SK-N-SH (cell line): ENCODE measurements at regions not wholly inside any gene's neighbourhood (a gene's known extent, or its start where the extent isn't known, plus 50 kb on each side); places are given as distances from the start of the nearest gene placed in this dataset.

Experiments used
- CTCF ChIA-PET: fragments of 300-600, 350-600 bp; formaldehyde crosslinking; extraction: SDS; loops from one replicate; lab custom pipeline; 2021; lab: Yijun Ruan, JAX
- POLR2A ChIA-PET: fragments of 350-600 bp; sonication (Branson Sonifier 250); formaldehyde crosslinking; extraction: SDS; loops from one replicate; lab custom pipeline; 2020; ENCODE audit warnings: antibody characterized with exemption, inconsistent platforms; lab: Yijun Ruan, JAX
- DNase-seq: peaks from one replicate; pipeline ENCODE4 v3.0.0; 2012
- H2AFZ ChIP-seq: fragments of 200-600 bp; sonication (generic); 2 replicates; pipeline ENCODE4 v1.8.1; 2016; ENCODE audit warnings: antibody characterized with exemption, mild to moderate bottlenecking, low read depth
- H3F3A ChIP-seq: fragments of 200-600 bp; sonication (generic); replicated peaks from 2 replicates; pipeline ENCODE3; 2016; ENCODE audit warnings: antibody characterized with exemption, mild to moderate bottlenecking; ENCODE audit not compliant: insufficient read depth
- H3K27ac ChIP-seq, 2 experiments: fragments of 200-500 bp in 1 of 2; fragments of 200-600 bp in 1 of 2; sonication (Bioruptor generic) in 1 of 2; sonication (generic), shearing (Covaris generic) in 1 of 2; 2 replicates each; pipeline versions ENCODE4 v1.5.1 to v1.6.1; 2014 to 2016; ENCODE audit warnings: low read depth in 2 of 2, inconsistent platforms in 1 of 2, low read length in 1 of 2, mild to moderate bottlenecking in 1 of 2, mixed read lengths in 1 of 2
- H3K27me3 ChIP-seq: fragments of 200-600 bp; sonication (generic), shearing (Covaris generic); 2 replicates; pipeline ENCODE4 v1.6.1; 2016; ENCODE audit warnings: mixed run types; ENCODE audit not compliant: insufficient read depth
- H3K36me3 ChIP-seq, 2 experiments: fragments of 200-500 bp in 1 of 2; fragments of 200-600 bp in 1 of 2; sonication (Bioruptor generic) in 1 of 2; sonication (generic) in 1 of 2; replicated peaks in 1 of 2; 2 replicates each; pipeline versions ENCODE3 to v1.5.1; 2014 to 2016; ENCODE audit warnings: low read length in 1 of 2, mild to moderate bottlenecking in 1 of 2; ENCODE audit not compliant: insufficient read depth in 2 of 2, control insufficient read depth in 1 of 2
- H3K4me1 ChIP-seq, 2 experiments: fragments of 200-500 bp in 1 of 2; fragments of 200-600 bp in 1 of 2; sonication (Bioruptor generic) in 1 of 2; sonication (generic), shearing (Covaris generic) in 1 of 2; 2 replicates each; pipeline versions ENCODE4 v1.5.1 to v1.6.1; 2014 to 2016; ENCODE audit warnings: low read depth in 1 of 2, low read length in 1 of 2, mixed run types in 1 of 2; ENCODE audit not compliant: insufficient read depth in 2 of 2, control insufficient read depth in 1 of 2
- H3K4me2 ChIP-seq: fragments of 200-600 bp; sonication (generic), shearing (Covaris generic); 2 replicates; pipeline ENCODE4 v1.6.1; 2017; ENCODE audit warnings: mixed run types
- H3K4me3 ChIP-seq, 2 experiments: fragments of 200-500 bp in 1 of 2; fragments of 200-600 bp in 1 of 2; sonication (Bioruptor generic) in 1 of 2; sonication (generic), shearing (Covaris generic) in 1 of 2; 2 replicates each; pipeline versions ENCODE4 v1.5.1 to v1.8.1; 2014 to 2016; ENCODE audit warnings: low read depth in 2 of 2, inconsistent platforms in 1 of 2, low read length in 1 of 2, mild to moderate bottlenecking in 1 of 2, mixed read lengths in 1 of 2, moderate library complexity in 1 of 2
- H3K79me2 ChIP-seq: fragments of 200-600 bp; sonication (generic); 2 replicates; pipeline ENCODE4 v1.8.1; 2017; ENCODE audit warnings: mild to moderate bottlenecking; ENCODE audit not compliant: insufficient read depth
- H3K9ac ChIP-seq: fragments of 200-600 bp; sonication (generic); 2 replicates; pipeline ENCODE4 v1.6.1; 2017; ENCODE audit warnings: mixed run types
- H3K9me2 ChIP-seq: fragments of 200-600 bp; sonication (generic); 2 replicates; pipeline ENCODE4 v1.6.1; 2017; ENCODE audit warnings: mixed run types
- H3K9me3 ChIP-seq: fragments of 200-600 bp; sonication (generic); 2 replicates; pipeline ENCODE4 v1.6.1; 2017; ENCODE audit warnings: mixed run types, mild to moderate bottlenecking, moderate library complexity
- H4K20me1 ChIP-seq: fragments of 200-600 bp; sonication (generic); 2 replicates; pipeline ENCODE4 v1.6.1; 2017; ENCODE audit warnings: mild to moderate bottlenecking, mixed run types; ENCODE audit not compliant: insufficient read depth
- CHD2 ChIP-seq: fragments of 150-350 bp; IDR thresholded peaks from 2 replicates; pipeline ENCODE4 v1.6.1; 2018; ENCODE audit warnings: low read length; ENCODE audit not compliant: partially characterized antibody
- CTCF ChIP-seq: fragments of 200-600 bp; sonication (generic); IDR thresholded peaks from 2 replicates; pipeline ENCODE4 v1.6.1; 2017; ENCODE audit warnings: antibody characterized with exemption, mild to moderate bottlenecking, moderate library complexity
- ELF1 ChIP-seq: IDR thresholded peaks from 2 replicates; pipeline ENCODE4 v1.4.0; 2012
- JUND ChIP-seq: IDR thresholded peaks from 2 replicates; pipeline ENCODE4 v1.4.0; 2012
- MEF2A ChIP-seq: IDR thresholded peaks from 2 replicates; pipeline ENCODE4 v1.4.0; 2012; ENCODE audit warnings: low read depth, borderline replicate concordance
- MXI1 ChIP-seq: IDR thresholded peaks from 2 replicates; pipeline ENCODE4 v1.6.1; 2012; ENCODE audit warnings: mild to moderate bottlenecking, low read depth, low read length, improper control_type of control experiment
- NFIC ChIP-seq: IDR thresholded peaks from 2 replicates; pipeline ENCODE4 v1.4.0; 2012; ENCODE audit warnings: borderline replicate concordance
- POLR2AphosphoS5 ChIP-seq: IDR thresholded peaks from 2 replicates; pipeline ENCODE4 v1.6.1; 2012; ENCODE audit warnings: low read depth, low read length
- RAD21 ChIP-seq: IDR thresholded peaks from 2 replicates; pipeline ENCODE4 v1.6.1; 2012; ENCODE audit warnings: mild to moderate bottlenecking, low read length
- RCOR1 ChIP-seq: fragments of 150-350 bp; IDR thresholded peaks from 2 replicates; pipeline ENCODE4 v1.6.1; 2017; ENCODE audit warnings: antibody characterized with exemption, low read length
- RFX5 ChIP-seq: IDR thresholded peaks from 2 replicates; pipeline ENCODE4 v1.6.1; 2012; ENCODE audit warnings: mild to moderate bottlenecking, improper control_type of control experiment, low read length
- SIN3A ChIP-seq: IDR thresholded peaks from 2 replicates; pipeline ENCODE4 v1.6.1; 2012; ENCODE audit warnings: low read depth, mild to moderate bottlenecking, low read length, moderate library complexity, borderline replicate concordance
- SMC3 ChIP-seq: IDR thresholded peaks from 2 replicates; pipeline ENCODE4 v1.6.1; 2012; ENCODE audit warnings: low read depth, low read length, improper control_type of control experiment
- TAF1 ChIP-seq: IDR thresholded peaks from 2 replicates; pipeline ENCODE4 v1.6.1; 2012; ENCODE audit warnings: low read depth, mild to moderate bottlenecking, low read length, moderate library complexity, borderline replicate concordance
- TCF12 ChIP-seq: IDR thresholded peaks from 2 replicates; pipeline ENCODE4 v1.4.0; 2012
- TEAD4 ChIP-seq: IDR thresholded peaks from 2 replicates; pipeline ENCODE4 v1.4.0; 2012; ENCODE audit warnings: mild to moderate bottlenecking, borderline replicate concordance; ENCODE audit not compliant: insufficient read depth
- ZBTB33 ChIP-seq: IDR thresholded peaks from 2 replicates; pipeline ENCODE4 v1.4.0; 2012; ENCODE audit warnings: low read depth, borderline replicate concordance
- WGBS: methylation state at CpG from one replicate; pipeline ENCODE4 v1.1.6; 2017; ENCODE audit warnings: low lambda C conversion rate; 5-methylcytosine and 5-hydroxymethylcytosine counted together
- TF ChIP-seq, protein P1 (sequence below): fragments of 150-350 bp; IDR thresholded peaks from 2 replicates; pipeline ENCODE4 v1.6.1; 2017; ENCODE audit warnings: antibody characterized with exemption, low read length, low read depth, borderline replicate concordance
- TF ChIP-seq, protein P2 (sequence below): IDR thresholded peaks from 2 replicates; pipeline ENCODE4 v1.4.0; 2012; ENCODE audit warnings: low read depth

DNA sequence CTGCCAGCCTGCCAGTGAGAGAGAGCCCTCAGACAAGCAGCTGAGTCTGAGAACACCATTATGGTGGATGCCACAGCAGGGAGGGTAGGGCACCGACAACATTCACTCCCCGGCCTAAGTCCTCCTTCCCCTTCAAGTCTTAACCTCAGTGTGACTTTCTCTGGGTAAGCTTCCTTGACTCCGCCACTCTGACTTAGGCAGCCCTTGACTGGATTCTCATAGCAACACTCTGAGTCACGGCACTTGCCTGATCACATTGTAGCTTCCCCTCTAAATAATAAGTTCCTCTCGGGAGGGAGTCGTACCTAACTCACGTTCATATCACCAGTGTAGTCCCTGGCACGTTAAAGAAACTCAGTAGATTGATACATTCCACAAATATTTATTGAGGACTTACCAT is 180.5 kb downstream of the FOXB1 start:
- Histone ChIP-seq H3K9me3 (no peaks in the 10 kb centered on the region), H3K27ac (no peak overlapping the region), H4K20me1 (no peaks in the 10 kb centered on the region), H3K4me3 (no peak overlapping the region), H2AFZ (no peak overlapping the region), H3K9ac (no peak overlapping the region), H3K36me3 (no peaks in the 10 kb centered on the region), H3K9me2 (no peaks in the 10 kb centered on the region), H3K79me2 (no peaks in the 10 kb centered on the region), H3K4me2 (no peak overlapping the region), H3K27me3 (peaks cover 17% of the 10 kb centered on the region; the same call in 1 of the 2 replicates), H3K4me1 (no peaks in the 10 kb centered on the region), H3F3A (no peaks in the 10 kb centered on the region)
- no peak for DNase-seq
- TF ChIP-seq TEAD4 (no peak), ZBTB33 (no peak), JUND (no peak), RFX5 (no peak), MXI1 (no peak), POLR2AphosphoS5 (no peak), SIN3A (no peak), ELF1 (no peak), SMC3 (no peak), MEF2A (no peak), CTCF (no peak), RCOR1 (no peak), CHD2 (no peak), RAD21 (no peak), TCF12 (no peak), NFIC (no peak), TAF1 (no peak)
- TF ChIP-seq, protein P1, sequence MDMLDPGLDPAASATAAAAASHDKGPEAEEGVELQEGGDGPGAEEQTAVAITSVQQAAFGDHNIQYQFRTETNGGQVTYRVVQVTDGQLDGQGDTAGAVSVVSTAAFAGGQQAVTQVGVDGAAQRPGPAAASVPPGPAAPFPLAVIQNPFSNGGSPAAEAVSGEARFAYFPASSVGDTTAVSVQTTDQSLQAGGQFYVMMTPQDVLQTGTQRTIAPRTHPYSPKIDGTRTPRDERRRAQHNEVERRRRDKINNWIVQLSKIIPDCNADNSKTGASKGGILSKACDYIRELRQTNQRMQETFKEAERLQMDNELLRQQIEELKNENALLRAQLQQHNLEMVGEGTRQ = no peak
- TF ChIP-seq, protein P2, sequence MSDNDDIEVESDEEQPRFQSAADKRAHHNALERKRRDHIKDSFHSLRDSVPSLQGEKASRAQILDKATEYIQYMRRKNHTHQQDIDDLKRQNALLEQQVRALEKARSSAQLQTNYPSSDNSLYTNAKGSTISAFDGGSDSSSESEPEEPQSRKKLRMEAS = no peak
- CTCF ChIA-PET = no interaction called here
- 5% methylated on average over 7 of the region's 8 CpGs for WGBS
- POLR2A ChIA-PET = no interaction called here
